Karpas-422 (cell line): ENCODE measurements at regions not wholly inside any gene's neighbourhood (a gene's known extent, or its start where the extent isn't known, plus 50 kb on each side); places are given as distances from the start of the nearest gene placed in this dataset.
A peak's percentile ranks its signal among the peaks of the same experiment; 100 is the strongest.
"Not testable (repeated sequence)": the region's sequence is repeated elsewhere in the genome, so short reads cannot be mapped to it uniquely, and the experiment has no call there.

ENCODE experiments used
- DNase-seq: peaks from one replicate; pipeline ENCODE4 v3.0.0-alpha.2; 2015
- H2AFZ ChIP-seq: fragments of 200-600 bp; sonication (generic); 2 replicates; pipeline ENCODE4 v1.6.1; 2014; ENCODE audit warnings: antibody characterized with exemption, low read length, mixed read lengths
- H3K27ac ChIP-seq: fragments of 200-600 bp; sonication (generic); 2 replicates; pipeline ENCODE4 v1.5.1; 2014; ENCODE audit warnings: mild to moderate bottlenecking, low read length, moderate library complexity
- H3K27me3 ChIP-seq: fragments of 200-600 bp; sonication (generic); 2 replicates; pipeline ENCODE4 v1.6.1; 2014; ENCODE audit warnings: low read length, mixed read lengths
- H3K36me3 ChIP-seq: fragments of 200-600 bp; sonication (generic); 2 replicates; pipeline ENCODE4 v1.6.1; 2014; ENCODE audit warnings: low read length, mixed read lengths; ENCODE audit not compliant: insufficient read depth
- H3K4me1 ChIP-seq: fragments of 200-600 bp; sonication (generic); 2 replicates; pipeline ENCODE4 v1.6.1; 2014; ENCODE audit warnings: mild to moderate bottlenecking, low read length, mixed read lengths
- H3K4me2 ChIP-seq: fragments of 200-600 bp; sonication (generic); 2 replicates; pipeline ENCODE4 v1.6.1; 2014; ENCODE audit warnings: low read length, low read depth, mild to moderate bottlenecking; ENCODE audit not compliant: poor library complexity, severe bottlenecking
- H3K4me3 ChIP-seq: fragments of 200-600 bp; sonication (generic); 2 replicates; pipeline ENCODE4 v1.5.1; 2014; ENCODE audit warnings: mild to moderate bottlenecking, antibody characterized with exemption, low read length, mixed read lengths
- H3K79me2 ChIP-seq: fragments of 200-600 bp; sonication (generic); 2 replicates; pipeline ENCODE4 v1.6.1; 2014; ENCODE audit warnings: mild to moderate bottlenecking, low read length, mixed read lengths
- H3K9ac ChIP-seq: fragments of 200-600 bp; sonication (generic); 2 replicates; pipeline ENCODE4 v1.6.0; 2014; ENCODE audit warnings: low read length
- H3K9me2 ChIP-seq: fragments of 200-600 bp; sonication (generic), shearing (Covaris generic); replicated peaks from 2 replicates; pipeline ENCODE4 v1.6.0; 2014; ENCODE audit warnings: mild to moderate bottlenecking, low read length, moderate library complexity; ENCODE audit not compliant: insufficient read depth
- H3K9me3 ChIP-seq: fragments of 300-700, 200-600 bp; sonication (generic); 2 replicates; pipeline ENCODE4 v1.6.1; 2014; ENCODE audit warnings: low read length, mixed read lengths
- H4K20me1 ChIP-seq: fragments of 200-600 bp; sonication (generic); 2 replicates; pipeline ENCODE4 v1.6.1; 2014; ENCODE audit warnings: mild to moderate bottlenecking, antibody characterized with exemption, low read length, low read depth; ENCODE audit not compliant: insufficient read depth

DNA sequence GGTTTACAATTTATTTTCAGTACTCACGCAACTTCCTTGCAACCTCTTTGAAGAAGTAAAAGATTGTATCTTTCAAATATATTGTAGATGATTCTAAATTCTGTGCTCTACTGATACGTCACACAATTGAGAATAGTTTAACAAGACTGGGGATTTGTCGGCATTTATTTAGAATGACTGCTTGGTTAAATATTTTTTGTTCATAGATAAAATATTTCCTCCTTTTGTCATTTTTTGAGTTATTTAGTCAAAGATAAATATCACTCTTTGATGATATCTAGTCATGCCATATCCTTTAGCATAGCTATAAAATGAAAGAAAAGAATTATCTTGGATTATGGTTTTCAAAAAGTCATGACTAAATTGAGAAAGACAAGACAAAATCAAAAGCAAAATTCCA lies 2747.8 kb downstream of the PCDH9 start:
- Histone ChIP-seq H2AFZ (peak overlapping the region; percentile 42; the same call in 1 of the 2 replicates), H3K4me3 (no peak overlapping the region)

GRCh38 chr13:64480672-64481071 lies 2749.5 kb downstream of the PCDH9 start:
- no peaks in the 10 kb centered on the region for H3K9me2 ChIP-seq
- 0 out of 2 replicates have a peak, but pooled peaks cover 2% of the 10 kb centered on the region for H3K9me3 ChIP-seq
- no peak overlapping the region for H3K9ac ChIP-seq
- no peaks in the 10 kb centered on the region for H3K27me3 ChIP-seq
- no peaks in the 10 kb centered on the region for H3K79me2 ChIP-seq
- H3K4me1 ChIP-seq = no peaks in the 10 kb centered on the region
- H3K27ac ChIP-seq = no peak overlapping the region
- no peak overlapping the region for H3K4me3 ChIP-seq
- H3K4me2 ChIP-seq = no peak overlapping the region
- H3K36me3 ChIP-seq = no peaks in the 10 kb centered on the region
- no peaks in the 10 kb centered on the region for H4K20me1 ChIP-seq
- peak overlapping the region; percentile 30; the same call in 1 of the 2 replicates for H2AFZ ChIP-seq
- DNase-seq = no peak

More for the DNA sequence above, 2747.8 kb downstream of the PCDH9 start:
- H4K20me1 ChIP-seq = no peaks in the 10 kb centered on the region
- H3K79me2 ChIP-seq = no peaks in the 10 kb centered on the region
- H3K9me2 ChIP-seq = no peaks in the 10 kb centered on the region
- 0 out of 2 replicates have a peak, but pooled peaks cover 4% of the 10 kb centered on the region for H3K9me3 ChIP-seq
- H3K27me3 ChIP-seq = no peaks in the 10 kb centered on the region
- no peak for DNase-seq
- no peak overlapping the region for H3K9ac ChIP-seq
- H3K4me2 ChIP-seq = no peak overlapping the region
- H3K4me1 ChIP-seq = no peaks in the 10 kb centered on the region
- no peak overlapping the region for H3K27ac ChIP-seq
- H3K36me3 ChIP-seq = no peaks in the 10 kb centered on the region

DNA sequence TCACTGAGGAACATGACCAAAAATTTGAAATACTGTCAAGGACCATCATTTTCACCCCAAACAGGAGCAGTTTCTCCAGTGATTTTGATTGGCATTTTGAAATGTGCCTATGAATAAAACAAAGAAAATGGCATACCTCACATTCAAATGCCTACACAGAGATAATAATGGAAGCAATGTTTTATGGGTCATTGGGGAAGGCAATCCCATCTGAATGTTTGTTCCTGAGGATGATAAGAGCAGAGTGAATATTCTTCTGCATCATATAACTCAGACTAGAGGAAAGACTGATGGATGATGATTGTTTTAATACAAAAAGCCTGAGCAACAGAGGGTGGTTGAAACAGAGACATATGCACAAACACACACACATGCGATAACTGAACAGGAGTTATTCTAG lies 2749.9 kb downstream of the PCDH9 start:
- Histone ChIP-seq H3K4me1 (no peaks in the 10 kb centered on the region), H3K79me2 (no peaks in the 10 kb centered on the region), H3K4me2 (no peak overlapping the region), H3K4me3 (no peak overlapping the region), H4K20me1 (no peaks in the 10 kb centered on the region), H3K36me3 (no peaks in the 10 kb centered on the region), H3K9me3 (no peaks in the 10 kb centered on the region), H3K27me3 (no peaks in the 10 kb centered on the region), H3K27ac (no peak overlapping the region), H2AFZ (peak overlapping the region; percentile 30; the same call in 1 of the 2 replicates), H3K9me2 (no peaks in the 10 kb centered on the region), H3K9ac (no peak overlapping the region)
- DNase-seq = no peak

DNA sequence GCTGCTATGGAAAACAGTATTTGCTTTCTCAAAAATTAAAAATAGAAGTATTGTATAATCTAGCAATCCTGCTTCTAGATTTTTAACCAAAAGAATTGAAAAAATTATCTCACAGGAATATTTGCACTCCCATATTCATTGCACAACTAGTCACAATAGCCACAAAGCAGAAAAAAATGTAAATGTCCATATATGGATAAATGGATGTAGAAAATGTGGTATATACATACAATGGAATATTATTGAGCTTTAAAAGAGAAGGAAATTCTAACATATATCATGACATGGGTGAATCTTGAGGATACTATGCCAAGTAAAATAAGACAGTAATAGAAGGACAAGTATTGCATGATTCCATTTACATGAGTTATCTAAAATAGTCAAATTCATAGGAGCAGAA lies 2753.0 kb downstream of the PCDH9 start:
- Histone ChIP-seq H3K36me3 (no peaks in the 10 kb centered on the region), H3K27me3 (no peaks in the 10 kb centered on the region)
- no peak for DNase-seq

GRCh38 chr13:64476041-64476568 lies 2754.0 kb downstream of the PCDH9 start:
- H3K4me2 ChIP-seq, H3K9me3 ChIP-seq, H3K9me2 ChIP-seq, H4K20me1 ChIP-seq, H3K36me3 ChIP-seq, H3K79me2 ChIP-seq, H3K4me1 ChIP-seq, H3K4me3 ChIP-seq, H3K27ac ChIP-seq, H2AFZ ChIP-seq, H3K27me3 ChIP-seq, H3K9ac ChIP-seq, DNase-seq: not testable (repeated sequence)

More for the DNA sequence above, 2753.0 kb downstream of the PCDH9 start:
- H3K9me3 ChIP-seq = no peaks in the 10 kb centered on the region
- H3K4me3 ChIP-seq = no peak overlapping the region
- H3K4me1 ChIP-seq = no peaks in the 10 kb centered on the region
- H3K9me2 ChIP-seq = no peaks in the 10 kb centered on the region
- H4K20me1 ChIP-seq = no peaks in the 10 kb centered on the region
- no peak overlapping the region for H2AFZ ChIP-seq
- H3K9ac ChIP-seq = no peak overlapping the region
- no peak overlapping the region for H3K27ac ChIP-seq
- H3K79me2 ChIP-seq = no peaks in the 10 kb centered on the region
- H3K4me2 ChIP-seq = no peak overlapping the region

DNA sequence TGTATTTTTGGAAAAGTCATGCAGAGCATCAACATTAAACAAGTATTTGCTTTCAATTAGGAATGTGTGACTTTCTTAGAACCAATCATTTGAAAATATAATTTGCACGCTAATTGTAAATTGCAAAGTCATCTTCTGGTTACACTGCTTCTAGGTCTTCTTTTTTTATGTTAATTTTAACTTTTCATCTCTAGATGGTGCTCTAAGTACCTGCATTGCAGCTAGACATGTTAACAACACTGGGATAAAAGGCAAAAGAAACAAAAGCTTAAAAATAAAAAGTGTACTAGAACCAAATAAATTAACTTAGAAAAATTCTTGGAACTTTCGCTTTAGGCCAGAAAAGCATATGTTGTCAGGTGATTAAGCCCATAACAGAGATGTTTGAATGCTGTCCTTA lies 2758.2 kb downstream of the PCDH9 start:
- Histone ChIP-seq H3K27ac (no peak overlapping the region), H4K20me1 (no peaks in the 10 kb centered on the region), H3K4me2 (no peak overlapping the region), H3K9me3 (no peaks in the 10 kb centered on the region), H2AFZ (no peak overlapping the region), H3K36me3 (no peaks in the 10 kb centered on the region), H3K4me1 (no peaks in the 10 kb centered on the region), H3K9me2 (no peaks in the 10 kb centered on the region), H3K27me3 (no peaks in the 10 kb centered on the region), H3K9ac (no peak overlapping the region), H3K4me3 (no peak overlapping the region), H3K79me2 (no peaks in the 10 kb centered on the region)
- DNase-seq = peak; percentile 70

GRCh38 chr13:64470751-64471150 lies 2759.4 kb downstream of the PCDH9 start:
- Histone ChIP-seq H3K27me3 (no peaks in the 10 kb centered on the region), H2AFZ (no peak overlapping the region)

DNA sequence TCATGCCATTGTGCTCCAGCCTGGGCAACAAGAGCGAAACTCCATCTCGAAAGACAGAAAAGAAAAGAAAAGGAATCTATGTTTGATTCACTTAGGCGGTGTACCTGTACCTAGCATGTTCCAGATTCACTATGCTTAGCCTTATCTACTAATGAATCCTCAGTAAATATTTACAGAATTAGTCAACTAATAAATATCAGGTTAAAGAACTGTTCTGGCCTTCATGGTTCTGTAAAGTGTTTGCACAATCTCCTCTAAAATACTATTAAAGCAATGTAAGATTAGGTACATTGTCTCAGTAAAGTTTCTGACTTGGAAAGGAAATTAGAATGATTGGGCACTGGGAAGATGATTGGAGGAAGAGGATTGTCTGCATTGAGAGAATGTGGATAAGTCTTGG lies 2770.4 kb downstream of the PCDH9 start:
- no peaks in the 10 kb centered on the region for H3K27me3 ChIP-seq
- no peak overlapping the region for H3K9ac ChIP-seq
- H3K27ac ChIP-seq = no peak overlapping the region
- H3K4me1 ChIP-seq = no peaks in the 10 kb centered on the region
- H3K9me2 ChIP-seq = no peaks in the 10 kb centered on the region
- H3K79me2 ChIP-seq = no peaks in the 10 kb centered on the region
- no peaks in the 10 kb centered on the region for H3K36me3 ChIP-seq
- no peak overlapping the region for H3K4me3 ChIP-seq
- peaks cover 7% of the 10 kb centered on the region; the same call in 1 of the 2 replicates for H3K9me3 ChIP-seq
- H3K4me2 ChIP-seq = no peak overlapping the region
- H4K20me1 ChIP-seq = no peaks in the 10 kb centered on the region
- H2AFZ ChIP-seq = peak overlapping the region; percentile 13; the same call in 1 of the 2 replicates
- no peak for DNase-seq

More at GRCh38 chr13:64470751-64471150, 2759.4 kb downstream of the PCDH9 start:
- Histone ChIP-seq H3K27ac (no peak overlapping the region), H3K9me2 (no peaks in the 10 kb centered on the region), H3K9me3 (no peaks in the 10 kb centered on the region), H3K79me2 (no peaks in the 10 kb centered on the region), H4K20me1 (no peaks in the 10 kb centered on the region), H3K9ac (no peak overlapping the region), H3K36me3 (no peaks in the 10 kb centered on the region), H3K4me1 (no peaks in the 10 kb centered on the region), H3K4me2 (no peak overlapping the region), H3K4me3 (no peak overlapping the region)
- DNase-seq = no peak
